ENCODE measurements at regions not wholly inside any gene's neighbourhood (a gene's known extent, or its start where the extent isn't known, plus 50 kb on each side); places are given as distances from the start of the nearest gene placed in this dataset.
A peak's percentile ranks its signal among the peaks of the same experiment; 100 is the strongest.

DNA sequence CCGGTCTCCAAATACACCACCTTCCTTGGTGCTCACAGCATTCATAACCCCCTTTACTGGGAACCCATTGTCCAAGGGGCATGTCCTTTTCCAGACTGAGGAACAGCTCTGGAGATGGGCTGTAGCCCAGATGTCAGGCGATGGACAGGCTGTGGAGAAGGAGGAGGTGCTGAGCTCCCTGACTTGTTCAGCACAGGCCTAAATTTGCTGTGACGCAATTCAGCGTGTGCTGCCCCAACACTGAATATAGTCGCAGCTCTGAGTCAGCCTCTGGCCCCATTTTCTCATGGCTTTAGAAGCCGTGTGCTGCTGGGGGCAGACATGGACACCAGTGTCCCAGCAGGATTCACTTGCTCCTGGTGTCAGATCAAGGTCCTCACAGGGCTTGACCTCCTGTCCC is 269.1 kb downstream of the EMP1 start:
- TF ChIP-seq POLR2A (IDR thresholded peaks at IDR 0.05) (no peak), EP300 (IDR thresholded peaks at IDR 0.05) (no peak), POLR2AphosphoS5 (IDR thresholded peaks at IDR 0.05) (no peak)
- TF ChIP-seq, protein P1, sequence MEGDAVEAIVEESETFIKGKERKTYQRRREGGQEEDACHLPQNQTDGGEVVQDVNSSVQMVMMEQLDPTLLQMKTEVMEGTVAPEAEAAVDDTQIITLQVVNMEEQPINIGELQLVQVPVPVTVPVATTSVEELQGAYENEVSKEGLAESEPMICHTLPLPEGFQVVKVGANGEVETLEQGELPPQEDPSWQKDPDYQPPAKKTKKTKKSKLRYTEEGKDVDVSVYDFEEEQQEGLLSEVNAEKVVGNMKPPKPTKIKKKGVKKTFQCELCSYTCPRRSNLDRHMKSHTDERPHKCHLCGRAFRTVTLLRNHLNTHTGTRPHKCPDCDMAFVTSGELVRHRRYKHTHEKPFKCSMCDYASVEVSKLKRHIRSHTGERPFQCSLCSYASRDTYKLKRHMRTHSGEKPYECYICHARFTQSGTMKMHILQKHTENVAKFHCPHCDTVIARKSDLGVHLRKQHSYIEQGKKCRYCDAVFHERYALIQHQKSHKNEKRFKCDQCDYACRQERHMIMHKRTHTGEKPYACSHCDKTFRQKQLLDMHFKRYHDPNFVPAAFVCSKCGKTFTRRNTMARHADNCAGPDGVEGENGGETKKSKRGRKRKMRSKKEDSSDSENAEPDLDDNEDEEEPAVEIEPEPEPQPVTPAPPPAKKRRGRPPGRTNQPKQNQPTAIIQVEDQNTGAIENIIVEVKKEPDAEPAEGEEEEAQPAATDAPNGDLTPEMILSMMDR (IDR thresholded peaks at IDR 0.05) = no peak
- peak in 1 of 2 donors; percentile 65 for DNase-seq (ENCODE audit: low spot score in 2 of 2)
- Histone ChIP-seq H3K4me1 (no peaks in the 10 kb centered on the region), H3K27me3 (no peaks in the 10 kb centered on the region), H3K9me3 (no peaks in the 10 kb centered on the region), H3K36me3 (no peaks in the 10 kb centered on the region), H3K27ac (no peak overlapping the region), H3K4me3 (no peak overlapping the region)
- 68% methylated on average over 5 of the region's 6 CpGs for WGBS

DNA sequence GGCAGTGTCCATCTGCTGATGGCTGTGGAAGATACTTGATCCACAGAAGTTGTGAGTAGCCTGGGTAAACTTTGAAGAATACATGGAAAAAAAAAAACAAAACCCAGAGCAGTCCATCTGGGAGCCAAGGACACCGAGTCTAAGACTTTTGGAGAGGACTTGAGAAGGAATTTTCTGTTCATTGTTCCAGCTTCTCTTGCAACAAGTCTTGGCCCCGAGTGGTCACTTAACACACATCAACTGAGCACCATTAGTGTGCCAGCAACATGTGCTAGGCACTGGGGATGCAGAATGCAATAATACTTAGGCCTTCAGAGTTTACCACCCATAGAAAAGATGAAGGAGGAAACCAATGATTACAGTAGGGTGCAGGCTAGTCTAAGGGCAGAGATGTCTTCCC is 266.7 kb downstream of the EMP1 start:
- WGBS = 52% methylated on average over 2 of the region's 2 CpGs
- Histone ChIP-seq H3K4me3 (no peak overlapping the region), H3K36me3 (no peaks in the 10 kb centered on the region), H3K27me3 (no peaks in the 10 kb centered on the region), H3K27ac (no peak overlapping the region), H3K4me1 (no peaks in the 10 kb centered on the region), H3K9me3 (no peaks in the 10 kb centered on the region)
- TF ChIP-seq EP300 (IDR thresholded peaks at IDR 0.05) = no peak
- no peak for DNase-seq (ENCODE audit: low spot score in 2 of 2)

DNA sequence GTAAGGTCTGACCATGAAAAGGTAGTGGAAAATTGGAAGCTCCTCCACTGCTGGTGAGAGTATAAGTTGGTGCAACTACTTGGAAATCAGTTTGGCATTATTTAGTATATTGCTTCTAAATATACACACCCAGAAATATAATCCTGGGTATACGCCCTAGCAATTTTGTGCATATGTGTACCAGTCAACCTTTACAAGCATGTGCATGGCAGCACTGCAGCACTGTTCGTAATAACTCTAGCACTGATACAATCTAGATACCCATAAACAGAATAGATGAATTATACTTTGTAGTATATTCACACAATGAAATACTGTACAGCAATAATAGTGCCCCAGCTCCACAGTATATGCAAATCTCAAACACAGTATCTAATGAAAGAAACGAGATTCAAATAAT is 265.9 kb downstream of the EMP1 start:
- no peaks in the 10 kb centered on the region for H3K9me3 ChIP-seq
- H3K27me3 ChIP-seq = no peaks in the 10 kb centered on the region
- 75% methylated on average over 3 of the region's 3 CpGs for WGBS
- TF ChIP-seq, protein P1 (IDR thresholded peaks at IDR 0.05) = no peak
- TF ChIP-seq POLR2AphosphoS5 (IDR thresholded peaks at IDR 0.05) (no peak), EP300 (IDR thresholded peaks at IDR 0.05) (no peak), POLR2A (IDR thresholded peaks at IDR 0.05) (no peak)
- no peaks in the 10 kb centered on the region for H3K36me3 ChIP-seq
- no peak overlapping the region for H3K4me3 ChIP-seq
- H3K27ac ChIP-seq = no peak overlapping the region
- DNase-seq (ENCODE audit: low spot score in 2 of 2) = no peak
- no peaks in the 10 kb centered on the region for H3K4me1 ChIP-seq

DNA sequence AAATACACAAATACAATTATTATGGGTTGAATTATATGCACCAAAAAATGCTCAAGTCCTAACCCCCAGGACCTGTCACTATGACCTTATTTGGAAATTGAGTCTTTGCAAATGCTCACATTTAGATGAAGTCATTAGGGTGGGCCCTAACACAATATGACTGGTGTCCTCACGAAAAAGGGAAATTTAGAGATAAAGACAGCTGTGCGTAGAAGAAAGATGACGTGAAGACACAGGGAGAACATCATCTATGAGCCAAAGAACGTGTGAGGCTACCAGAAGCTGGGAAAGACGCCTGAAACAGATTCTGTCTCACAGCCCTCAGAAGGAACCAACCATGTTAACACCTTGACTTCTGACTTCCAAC is 259.2 kb downstream of the EMP1 start:
- H3K27me3 ChIP-seq = no peaks in the 10 kb centered on the region
- no peak for DNase-seq (ENCODE audit: low spot score in 2 of 2)
- no peak overlapping the region for H3K4me3 ChIP-seq
- H3K36me3 ChIP-seq = no peaks in the 10 kb centered on the region
- no peaks in the 10 kb centered on the region for H3K9me3 ChIP-seq
- H3K4me1 ChIP-seq = no peaks in the 10 kb centered on the region
- 82% methylated on average over 5 of the region's 5 CpGs for WGBS
- TF ChIP-seq POLR2AphosphoS5 (IDR thresholded peaks at IDR 0.05) (no peak), POLR2A (IDR thresholded peaks at IDR 0.05) (no peak)
- TF ChIP-seq, protein P1 (IDR thresholded peaks at IDR 0.05) = no peak
- H3K27ac ChIP-seq = no peak overlapping the region

DNA sequence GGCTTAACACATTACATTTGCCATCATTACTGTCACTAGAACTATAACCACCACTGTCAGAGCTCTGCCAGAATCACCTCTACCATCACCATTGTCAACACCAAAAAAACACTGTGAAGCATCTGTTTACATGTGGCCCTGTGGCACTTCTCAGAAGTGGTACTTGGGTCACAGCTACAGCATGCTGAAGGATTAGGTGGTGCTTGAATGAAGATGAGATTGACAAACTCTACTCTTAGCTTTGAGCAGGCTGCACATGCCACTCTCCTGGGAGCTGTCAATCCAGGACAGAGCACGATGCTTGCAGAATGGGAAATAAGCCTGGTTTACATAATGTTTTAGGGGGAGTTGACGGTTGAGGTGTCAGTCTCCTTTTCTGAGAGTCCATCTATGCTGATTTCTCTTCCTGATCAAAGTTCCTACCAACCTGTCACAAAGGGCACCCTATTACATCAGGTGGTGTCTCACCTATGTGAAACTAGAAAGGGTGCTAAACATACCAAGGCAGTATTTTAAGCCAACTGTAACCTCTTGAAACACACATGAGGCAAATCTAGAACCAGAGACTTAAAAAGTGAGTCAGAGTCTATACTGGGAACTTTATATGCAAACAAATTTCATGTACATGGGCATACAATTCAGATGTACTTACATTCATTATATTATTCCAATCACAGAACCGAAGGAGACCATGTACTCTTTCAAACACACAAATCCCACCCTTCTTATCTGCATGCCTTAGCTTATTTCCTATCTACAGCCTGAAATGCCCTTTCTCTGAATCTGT is 258.7 kb downstream of the EMP1 start:
- Histone ChIP-seq H3K27ac (no peak overlapping the region), H3K27me3 (no peaks in the 10 kb centered on the region), H3K4me3 (no peak overlapping the region), H3K36me3 (no peaks in the 10 kb centered on the region), H3K4me1 (no peaks in the 10 kb centered on the region), H3K9me3 (no peaks in the 10 kb centered on the region)
- TF ChIP-seq POLR2AphosphoS5 (IDR thresholded peaks at IDR 0.05) (no peak), POLR2A (IDR thresholded peaks at IDR 0.05) (no peak), EP300 (IDR thresholded peaks at IDR 0.05) (no peak)
- TF ChIP-seq, protein P1 (IDR thresholded peaks at IDR 0.05) = no peak
- 78% methylated on average over 3 of the region's 3 CpGs for WGBS
- DNase-seq (ENCODE audit: low spot score in 2 of 2) = no peak
